GM23338 (cell line): ENCODE measurements at regions not wholly inside any gene's neighbourhood (a gene's known extent, or its start where the extent isn't known, plus 50 kb on each side); places are given as distances from the start of the nearest gene placed in this dataset.

Experiments used
- ATAC-seq: fragments of 200-7000 bp; cut with Tn5 transposase; 3 replicates; pipeline ENCODE4 v1.9.1; 2020
- DNase-seq: peaks from one replicate; pipeline ENCODE4 v3.0.0-alpha.2; 2015; ENCODE audit warnings: low spot score
- H2AFZ ChIP-seq: fragments of 200-600 bp; sonication (generic); 2 replicates; pipeline ENCODE4 v1.8.0; 2016; ENCODE audit warnings: antibody characterized with exemption, mild to moderate bottlenecking, moderate library complexity
- H3F3A ChIP-seq: fragments of 200-600 bp; sonication (generic); replicated peaks from 2 replicates; pipeline ENCODE4 v1.8.0; 2017; ENCODE audit warnings: antibody characterized with exemption, mixed run types, low read depth
- H3K27ac ChIP-seq: fragments of 200-600 bp; sonication (generic); 2 replicates; pipeline ENCODE4 v1.6.1; 2016; ENCODE audit warnings: low read depth
- H3K27me3 ChIP-seq: fragments of 200-600 bp; sonication (generic); 2 replicates; pipeline ENCODE4 v1.8.0; 2016; ENCODE audit warnings: mild to moderate bottlenecking, mixed run types, moderate library complexity; ENCODE audit not compliant: insufficient read depth
- H3K36me3 ChIP-seq: fragments of 200-600 bp; sonication (generic); 2 replicates; pipeline ENCODE4 v1.8.0; 2016; ENCODE audit warnings: mild to moderate bottlenecking; ENCODE audit not compliant: insufficient read depth
- H3K4me1 ChIP-seq: fragments of 200-600 bp; sonication (generic); 2 replicates; pipeline ENCODE4 v1.8.0; 2016; ENCODE audit warnings: mild to moderate bottlenecking, moderate library complexity; ENCODE audit not compliant: insufficient read depth
- H3K4me2 ChIP-seq: fragments of 200-600 bp; sonication (generic); 2 replicates; pipeline ENCODE4 v1.7.1; 2017; ENCODE audit warnings: mixed run types
- H3K4me3 ChIP-seq: fragments of 200-600 bp; sonication (generic); 2 replicates; pipeline ENCODE4 v1.6.1; 2016; ENCODE audit warnings: mixed run types
- H3K79me2 ChIP-seq: fragments of 200-600 bp; sonication (generic); replicated peaks from 2 replicates; pipeline ENCODE4 v1.8.0; 2017; ENCODE audit warnings: mild to moderate bottlenecking; ENCODE audit not compliant: insufficient read depth
- H3K9me2 ChIP-seq: fragments of 200-600 bp; sonication (generic); 2 replicates; pipeline ENCODE4 v1.8.0; 2017; ENCODE audit not compliant: insufficient read depth
- H4K20me1 ChIP-seq: fragments of 200-600 bp; sonication (generic); replicated peaks from 2 replicates; pipeline ENCODE4 v1.8.0; 2017; ENCODE audit warnings: mild to moderate bottlenecking; ENCODE audit not compliant: insufficient read depth
- H3K27ac Mint-ChIP-seq: 2 replicates; pipeline ENCODE4 v1.8.0; 2020; ENCODE audit warnings: inconsistent platforms, mild to moderate bottlenecking, moderate library complexity, mixed read lengths
- H3K27me3 Mint-ChIP-seq: 3 replicates; pipeline ENCODE4 v1.8.0; 2022; ENCODE audit warnings: low read depth, mild to moderate bottlenecking, moderate library complexity, mixed read lengths, inconsistent platforms; ENCODE audit not compliant: insufficient read depth, poor library complexity
- H3K36me3 Mint-ChIP-seq: 3 replicates; pipeline ENCODE4 v1.8.0; 2021; ENCODE audit warnings: low read depth, mild to moderate bottlenecking, inconsistent platforms, moderate library complexity, mixed read lengths
- H3K4me1 Mint-ChIP-seq: 3 replicates; pipeline ENCODE4 v1.8.0; 2020; ENCODE audit warnings: mild to moderate bottlenecking, inconsistent platforms, mixed read lengths
- H3K4me3 Mint-ChIP-seq: 3 replicates; pipeline ENCODE4 v1.8.0; 2021; ENCODE audit warnings: moderate library complexity, mild to moderate bottlenecking, inconsistent platforms, mixed read lengths
- H3K9me3 Mint-ChIP-seq: 3 replicates; pipeline ENCODE4 v1.8.0; 2020; ENCODE audit warnings: moderate library complexity, mild to moderate bottlenecking, inconsistent platforms, mixed read lengths
- CREB1 ChIP-seq: fragments of 250-450 bp; sonication (Bioruptor Pico); IDR thresholded peaks from 2 replicates; pipeline ENCODE4 v1.5.0; 2020; ENCODE audit warnings: low read depth, mild to moderate bottlenecking, moderate library complexity
- CTCF ChIP-seq, 2 experiments: fragments of 200-600 bp in 1 of 2; sonication (generic) in 1 of 2; conservative IDR thresholded peaks; 2 replicates each; pipeline versions ENCODE4 v1.5.1 to v1.6.1; 2016 to 2017; ENCODE audit warnings: antibody characterized with exemption in 2 of 2, low read depth in 2 of 2, mild to moderate bottlenecking in 2 of 2, moderate library complexity in 1 of 2
- EZH2 ChIP-seq: fragments of 200-600 bp; sonication (generic); IDR thresholded peaks from one replicate; pipeline ENCODE4 v1.8.0; 2017; ENCODE audit warnings: antibody characterized with exemption, mild to moderate bottlenecking, low read depth; ENCODE audit not compliant: unreplicated experiment
- JUNB ChIP-seq: IDR thresholded peaks from one replicate; pipeline ENCODE4 v1.6.1; 2016; ENCODE audit warnings: antibody characterized with exemption; ENCODE audit not compliant: unreplicated experiment
- NANOG ChIP-seq: IDR thresholded peaks from 2 replicates; pipeline ENCODE4 v1.6.1; 2016; ENCODE audit warnings: antibody characterized with exemption, borderline replicate concordance
- POLR2AphosphoS5 ChIP-seq: IDR thresholded peaks from 2 replicates; pipeline ENCODE4 v1.6.1; 2016; ENCODE audit warnings: antibody characterized with exemption, low read depth
- REST ChIP-seq: IDR thresholded peaks from one replicate; pipeline ENCODE4 v1.6.1; 2018; ENCODE audit warnings: antibody characterized with exemption; ENCODE audit not compliant: unreplicated experiment
- STAT1 ChIP-seq: IDR thresholded peaks from one replicate; pipeline ENCODE4 v1.6.1; 2016; ENCODE audit warnings: antibody characterized with exemption; ENCODE audit not compliant: unreplicated experiment
- ZNF331 ChIP-seq: fragments of 250-450 bp; sonication (Bioruptor Pico); IDR thresholded peaks from 2 replicates; pipeline ENCODE4 v1.5.0; 2020; ENCODE audit warnings: low read depth, mild to moderate bottlenecking, moderate library complexity
- TF ChIP-seq, protein P1 (sequence below): IDR thresholded peaks from 2 replicates; pipeline ENCODE4 v1.6.1; 2016; ENCODE audit warnings: antibody characterized with exemption

DNA sequence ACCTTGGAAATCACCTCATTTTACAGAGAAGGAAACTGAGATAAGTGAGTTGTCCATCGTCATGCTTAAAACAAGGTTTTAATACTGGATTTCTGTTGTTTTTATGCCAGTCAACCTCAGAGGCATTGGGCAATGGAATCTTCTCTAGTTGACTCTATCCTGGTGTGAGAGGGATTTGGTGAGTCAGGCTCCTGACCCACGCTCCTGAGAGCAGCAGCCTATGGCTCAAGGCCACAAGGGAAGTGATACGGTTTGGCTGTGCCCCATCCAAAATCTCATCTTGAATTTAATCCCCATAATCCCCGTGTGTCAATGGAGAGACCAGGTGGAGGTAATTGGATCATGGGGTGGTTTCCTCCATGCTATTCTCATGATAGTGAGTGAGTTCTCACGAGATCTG is 90.1 kb downstream of the TLR5 start:
- ATAC-seq (no peak), DNase-seq (no peak)
- no peaks in the 10 kb centered on the region for H3F3A ChIP-seq
- Mint-ChIP-seq H3K36me3 (peaks cover 13% of the 10 kb centered on the region), H3K4me3 (no peak overlapping the region), H3K4me1 (peaks cover 2% of the 10 kb centered on the region; the same call in 1 of the 3 replicates), H3K9me3 (peaks cover 3% of the 10 kb centered on the region; the same call in 1 of the 3 replicates), H3K27ac (0 out of 2 replicates have a peak overlapping the region, but pooled peaks have one; percentile 33), H3K27me3 (peaks cover 3% of the 10 kb centered on the region)
- peaks cover 17% of the 10 kb centered on the region; the same call in 1 of the 2 replicates for H3K9me2 ChIP-seq
- no peak overlapping the region for H3K4me3 ChIP-seq
- peaks cover 3% of the 10 kb centered on the region; the same call in 1 of the 2 replicates for H3K36me3 ChIP-seq
- H3K27me3 ChIP-seq, result no peaks in the 10 kb centered on the region
- H3K4me1 ChIP-seq, result no peaks in the 10 kb centered on the region
- TF ChIP-seq EZH2 (no peak), POLR2AphosphoS5 (no peak), NANOG (no peak), ZNF331 (no peak), JUNB (no peak), REST (no peak), CREB1 (CRISPR knock-in tag) (no peak), STAT1 (no peak)
- TF ChIP-seq, protein P1, sequence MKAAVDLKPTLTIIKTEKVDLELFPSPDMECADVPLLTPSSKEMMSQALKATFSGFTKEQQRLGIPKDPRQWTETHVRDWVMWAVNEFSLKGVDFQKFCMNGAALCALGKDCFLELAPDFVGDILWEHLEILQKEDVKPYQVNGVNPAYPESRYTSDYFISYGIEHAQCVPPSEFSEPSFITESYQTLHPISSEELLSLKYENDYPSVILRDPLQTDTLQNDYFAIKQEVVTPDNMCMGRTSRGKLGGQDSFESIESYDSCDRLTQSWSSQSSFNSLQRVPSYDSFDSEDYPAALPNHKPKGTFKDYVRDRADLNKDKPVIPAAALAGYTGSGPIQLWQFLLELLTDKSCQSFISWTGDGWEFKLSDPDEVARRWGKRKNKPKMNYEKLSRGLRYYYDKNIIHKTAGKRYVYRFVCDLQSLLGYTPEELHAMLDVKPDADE, result no peak
- H3K4me2 ChIP-seq, result no peak overlapping the region
- no peak overlapping the region for H3K27ac ChIP-seq
- no peaks in the 10 kb centered on the region for H4K20me1 ChIP-seq
- H2AFZ ChIP-seq, result no peak overlapping the region
- H3K79me2 ChIP-seq, result no peaks in the 10 kb centered on the region

DNA sequence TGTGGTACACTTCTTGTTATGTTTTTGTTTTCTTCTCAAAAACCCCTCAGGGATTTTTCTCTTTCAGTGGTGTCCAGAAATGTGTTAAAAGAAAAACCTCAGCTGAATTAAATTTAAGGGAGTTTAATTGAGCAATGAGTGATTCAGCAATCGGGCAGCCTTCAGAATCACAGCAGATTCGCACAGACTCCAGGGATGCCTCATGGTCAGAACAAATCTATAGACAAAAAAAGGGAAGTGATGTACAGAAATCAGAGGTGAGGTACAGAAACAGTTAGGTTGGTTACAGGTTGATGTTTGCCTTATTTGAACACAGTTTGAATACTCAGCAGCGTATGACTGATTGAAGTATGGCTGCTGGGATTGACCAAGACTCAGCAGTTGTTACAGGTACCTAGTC is 86.2 kb downstream of the TLR5 start:
- H3K36me3 ChIP-seq, result no peaks in the 10 kb centered on the region
- TF ChIP-seq CTCF (conservative IDR thresholded peaks at IDR 0.05; ENCODE audit: low read depth in 2 of 2) (no peak), CREB1 (CRISPR knock-in tag) (no peak), ZNF331 (no peak), REST (no peak)

More for the DNA sequence above, 86.2 kb downstream of the TLR5 start:
- Histone ChIP-seq H3K79me2 (no peaks in the 10 kb centered on the region), H3K27me3 (no peaks in the 10 kb centered on the region), H3K9me2 (peaks cover 17% of the 10 kb centered on the region; the same call in 1 of the 2 replicates), H3K27ac (no peak overlapping the region), H4K20me1 (no peaks in the 10 kb centered on the region), H3F3A (no peaks in the 10 kb centered on the region), H3K4me2 (no peak overlapping the region), H2AFZ (no peak overlapping the region), H3K4me1 (no peaks in the 10 kb centered on the region; the same call in 1 of the 2 replicates), H3K4me3 (no peak overlapping the region)
- peaks cover 2% of the 10 kb centered on the region; the same call in 2 of the 3 replicates for H3K36me3 Mint-ChIP-seq
- no peaks in the 10 kb centered on the region for H3K27me3 Mint-ChIP-seq
- H3K27ac Mint-ChIP-seq, result no peak overlapping the region
- no peaks in the 10 kb centered on the region for H3K9me3 Mint-ChIP-seq
- no peak for DNase-seq
- no peak for ATAC-seq
- H3K4me3 Mint-ChIP-seq, result no peak overlapping the region
- H3K4me1 Mint-ChIP-seq, result peaks cover 7% of the 10 kb centered on the region
